ES-I3 (cell line): ENCODE measurements at regions not wholly inside any gene's neighbourhood (a gene's known extent, or its start where the extent isn't known, plus 50 kb on each side); places are given as distances from the start of the nearest gene placed in this dataset.

Experiments used
- H3K36me3 ChIP-seq: 2 replicates; pipeline ENCODE4 v1.6.1; 2013; ENCODE audit warnings: mild to moderate bottlenecking, low read length, control low read depth, moderate library complexity; ENCODE audit not compliant: insufficient read depth
- H3K4me1 ChIP-seq: 2 replicates; pipeline ENCODE4 v1.6.1; 2013; ENCODE audit warnings: mild to moderate bottlenecking, control low read depth, low read length; ENCODE audit not compliant: insufficient read depth
- H3K9ac ChIP-seq: 2 replicates; pipeline ENCODE4 v1.6.1; 2013; ENCODE audit warnings: low read depth, mild to moderate bottlenecking, low read length, moderate library complexity
- H3K9me3 ChIP-seq: 2 replicates; pipeline ENCODE4 v1.6.1; 2013; ENCODE audit warnings: mild to moderate bottlenecking, low read length, moderate library complexity; ENCODE audit not compliant: control insufficient read depth, insufficient read depth

DNA sequence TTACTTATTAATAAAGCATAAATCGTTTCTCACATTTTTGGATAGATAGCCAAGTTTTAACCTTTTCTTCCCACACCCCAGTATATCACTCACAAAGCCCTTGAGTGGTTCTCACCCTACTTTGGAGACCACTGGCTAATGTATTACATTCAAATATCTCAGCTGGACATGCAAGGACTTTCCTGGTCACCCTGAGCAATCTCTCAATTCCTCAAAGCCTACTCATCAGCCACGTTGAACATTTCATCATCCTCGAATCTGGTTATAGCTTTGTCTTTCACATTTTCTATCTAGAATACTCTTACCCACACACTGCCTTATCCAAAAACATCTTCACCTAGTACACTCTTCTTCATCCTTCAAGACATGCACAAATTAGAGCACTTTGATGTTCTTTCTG is 71.1 kb upstream of the MAPRE2 start:
- Histone ChIP-seq H3K4me1 (no peaks in the 10 kb centered on the region), H3K9me3 (peaks cover 5% of the 10 kb centered on the region; the same call in 1 of the 2 replicates), H3K36me3 (no peaks in the 10 kb centered on the region), H3K9ac (no peak overlapping the region)

DNA sequence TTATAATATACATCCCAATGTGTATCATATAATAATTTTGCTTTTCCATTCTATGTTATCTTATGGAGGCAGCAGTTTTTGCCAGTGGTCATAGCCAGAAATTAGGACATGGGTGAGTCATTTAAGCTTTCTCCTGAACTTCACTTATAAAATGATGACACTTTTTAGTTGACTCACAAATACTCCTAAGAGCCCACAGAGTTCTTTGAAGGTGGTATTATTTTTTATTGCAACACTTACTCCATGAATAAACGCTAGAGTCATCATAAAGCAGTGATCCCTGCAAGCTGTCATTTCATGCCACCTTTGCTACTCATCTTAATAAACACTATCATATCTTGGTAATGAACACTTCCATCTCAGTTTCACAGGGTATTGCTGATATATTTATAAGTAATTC is 69.9 kb upstream of the MAPRE2 start:
- no peaks in the 10 kb centered on the region for H3K36me3 ChIP-seq
- peaks cover 5% of the 10 kb centered on the region; the same call in 1 of the 2 replicates for H3K9me3 ChIP-seq
- no peaks in the 10 kb centered on the region for H3K4me1 ChIP-seq
- H3K9ac ChIP-seq, result no peak overlapping the region

DNA sequence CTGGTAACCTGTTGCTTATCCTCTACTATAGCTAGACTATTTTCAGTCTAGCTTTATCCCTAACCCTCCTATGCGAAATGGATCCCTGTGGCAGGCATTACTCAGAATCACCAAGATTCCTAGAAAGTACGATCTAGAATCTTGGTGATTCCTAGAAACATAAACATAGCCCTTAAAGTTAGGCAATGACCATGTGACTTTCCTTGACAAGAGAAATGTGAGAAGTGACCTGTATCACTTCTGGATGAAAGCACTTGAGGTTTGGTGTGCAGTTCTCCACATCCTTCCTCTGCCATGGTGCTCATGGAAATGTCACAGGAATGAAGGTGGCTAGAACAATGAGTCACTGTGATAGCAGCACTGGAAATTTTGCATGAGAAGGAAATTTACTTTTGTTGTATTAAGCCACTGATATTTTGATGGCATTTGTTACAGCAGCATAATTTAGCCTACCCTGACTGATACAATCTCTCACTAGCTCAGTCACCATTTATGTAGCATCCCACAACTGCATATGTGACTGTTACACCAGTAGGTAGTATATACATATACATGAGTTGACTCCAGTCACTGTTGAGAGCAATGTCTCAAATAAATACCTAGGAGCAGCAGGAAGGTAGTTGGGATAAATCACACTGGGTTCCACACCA is 68.3 kb upstream of the MAPRE2 start:
- H3K4me1 ChIP-seq, result no peaks in the 10 kb centered on the region
- no peak overlapping the region for H3K9ac ChIP-seq
- no peaks in the 10 kb centered on the region for H3K36me3 ChIP-seq
- peaks cover 5% of the 10 kb centered on the region; the same call in 1 of the 2 replicates for H3K9me3 ChIP-seq

DNA sequence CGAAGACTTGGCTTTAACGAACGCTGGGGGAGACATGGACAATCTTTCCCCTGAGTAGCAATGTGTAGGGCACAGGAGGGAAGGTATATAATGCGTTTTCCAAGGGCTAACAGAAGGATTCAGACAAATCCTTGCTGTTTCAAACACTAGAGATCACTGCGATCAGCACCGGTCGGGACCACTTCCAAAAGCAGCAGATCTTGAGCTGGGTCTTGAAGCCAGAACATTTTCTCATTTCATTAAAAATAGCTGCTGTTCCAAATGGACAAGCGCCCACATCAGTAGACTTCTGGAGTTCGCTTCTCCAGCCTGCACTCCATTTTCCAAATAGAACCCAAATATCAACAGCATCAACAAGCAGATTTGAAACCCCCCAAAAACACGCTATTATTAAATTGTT is 65.1 kb upstream of the MAPRE2 start:
- Histone ChIP-seq H3K9me3 (peaks cover 5% of the 10 kb centered on the region; the same call in 1 of the 2 replicates), H3K9ac (peak overlapping the region; percentile 66; the same call in 1 of the 2 replicates), H3K36me3 (no peaks in the 10 kb centered on the region), H3K4me1 (peaks cover 4% of the 10 kb centered on the region; the same call in 1 of the 2 replicates)

DNA sequence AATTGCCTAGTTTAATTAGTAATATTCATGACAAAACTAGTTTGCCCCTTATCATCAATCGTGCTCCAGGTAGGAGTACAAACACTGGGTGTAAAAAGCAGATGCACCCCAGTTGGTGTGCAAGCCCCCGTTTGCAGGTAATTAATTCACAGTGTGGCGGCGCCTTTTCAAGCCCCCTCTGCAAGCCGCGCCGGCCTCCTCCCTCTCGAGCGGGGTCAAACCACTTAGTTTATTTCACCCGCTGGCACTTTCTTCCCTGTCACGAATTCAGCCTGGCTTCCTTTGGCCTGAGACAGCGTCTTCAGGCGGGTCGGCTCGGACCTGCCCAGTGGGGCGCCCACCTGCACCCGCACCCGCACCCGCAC is 64.7 kb upstream of the MAPRE2 start:
- H3K36me3 ChIP-seq, result no peaks in the 10 kb centered on the region
- peak overlapping the region; percentile 66; the same call in 1 of the 2 replicates for H3K9ac ChIP-seq
- H3K4me1 ChIP-seq, result peaks cover 4% of the 10 kb centered on the region; the same call in 1 of the 2 replicates
- peaks cover 5% of the 10 kb centered on the region; the same call in 1 of the 2 replicates for H3K9me3 ChIP-seq

DNA sequence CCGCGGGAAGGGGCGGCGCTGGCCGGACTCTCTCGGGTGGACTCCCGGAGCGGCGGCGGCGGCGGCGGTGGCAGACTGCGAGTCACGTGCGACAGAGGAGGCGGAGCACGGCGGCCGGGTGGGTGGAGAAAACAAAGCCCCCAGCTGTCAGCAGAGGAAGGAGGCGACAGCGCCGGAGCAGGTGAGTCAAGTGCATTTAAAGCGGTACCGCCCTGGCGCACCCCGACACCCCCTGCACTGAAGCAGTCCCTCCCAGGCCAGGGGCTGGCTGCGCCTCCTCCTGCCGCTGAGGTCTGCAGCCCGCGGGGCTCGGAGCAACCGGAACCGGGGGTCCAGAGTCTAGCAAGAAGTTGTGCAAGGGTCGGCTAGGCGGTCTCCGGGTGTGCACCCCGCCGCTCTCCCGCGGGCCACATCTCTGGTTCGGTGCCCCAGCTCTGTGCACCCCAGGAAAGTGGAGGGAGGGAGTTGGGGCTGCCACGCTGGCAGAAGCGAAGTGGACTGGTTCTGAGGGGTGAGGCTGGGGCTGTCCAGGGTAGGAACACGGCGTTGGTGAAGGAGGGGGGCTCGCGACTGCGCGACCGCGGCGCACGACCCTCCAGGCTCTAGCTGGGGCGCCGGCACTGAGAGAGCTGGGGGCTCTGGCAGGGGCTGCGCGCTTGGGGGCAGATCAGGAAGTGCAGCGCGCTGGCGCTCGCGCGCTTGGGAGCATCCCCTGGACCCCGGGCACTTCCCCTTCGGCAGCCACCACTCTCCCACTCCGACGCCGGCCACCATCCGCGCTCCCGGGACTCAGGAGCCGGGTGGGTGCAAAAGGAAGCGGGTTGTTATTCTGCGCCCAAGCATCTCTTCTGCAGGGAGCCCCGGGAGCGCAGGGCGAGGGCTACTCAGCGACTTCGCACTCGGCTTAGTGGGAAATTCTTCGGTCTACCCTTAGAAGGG is 64.0 kb upstream of the MAPRE2 start:
- Histone ChIP-seq H3K9ac (peak overlapping the region; percentile 66; the same call in 1 of the 2 replicates), H3K4me1 (peaks cover 4% of the 10 kb centered on the region; the same call in 1 of the 2 replicates), H3K9me3 (peaks cover 5% of the 10 kb centered on the region; the same call in 1 of the 2 replicates), H3K36me3 (no peaks in the 10 kb centered on the region)

DNA sequence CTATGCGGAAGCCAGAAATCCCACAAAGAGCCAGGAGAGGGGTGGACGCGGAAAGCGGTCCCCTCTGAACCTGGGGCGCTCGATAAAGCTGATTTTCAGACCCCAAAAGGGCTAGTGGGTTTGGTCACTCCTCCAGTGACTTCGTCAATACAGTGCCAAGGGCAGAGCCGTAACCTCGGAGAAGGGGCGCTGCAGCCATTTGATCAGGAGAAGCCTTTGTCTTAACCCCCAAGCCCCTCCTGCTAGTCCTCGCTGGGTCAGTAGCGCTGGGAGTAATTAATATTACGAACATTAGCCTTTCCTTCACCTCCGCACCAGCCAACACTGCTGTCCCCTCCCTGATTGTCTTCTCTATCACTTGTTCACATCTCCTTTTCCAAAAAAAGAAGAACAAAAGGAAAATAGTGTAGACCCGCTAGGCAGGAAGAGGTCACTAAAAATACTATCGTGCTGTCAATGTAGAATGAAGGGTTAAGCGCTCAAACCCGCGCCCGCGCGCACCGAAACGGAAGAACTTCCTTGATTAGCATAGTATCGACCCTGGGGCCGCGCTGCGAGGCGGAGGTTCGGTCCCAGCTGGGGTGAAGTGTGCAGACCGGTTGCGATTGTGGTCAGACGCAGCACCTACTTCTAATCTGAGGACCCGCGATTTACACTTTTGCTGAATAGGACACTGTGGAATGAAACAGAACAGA is 63.2 kb upstream of the MAPRE2 start:
- no peaks in the 10 kb centered on the region for H3K36me3 ChIP-seq
- H3K9ac ChIP-seq, result peak overlapping the region; percentile 66; the same call in 1 of the 2 replicates
- H3K4me1 ChIP-seq, result peaks cover 4% of the 10 kb centered on the region; the same call in 1 of the 2 replicates
- no peaks in the 10 kb centered on the region for H3K9me3 ChIP-seq

DNA sequence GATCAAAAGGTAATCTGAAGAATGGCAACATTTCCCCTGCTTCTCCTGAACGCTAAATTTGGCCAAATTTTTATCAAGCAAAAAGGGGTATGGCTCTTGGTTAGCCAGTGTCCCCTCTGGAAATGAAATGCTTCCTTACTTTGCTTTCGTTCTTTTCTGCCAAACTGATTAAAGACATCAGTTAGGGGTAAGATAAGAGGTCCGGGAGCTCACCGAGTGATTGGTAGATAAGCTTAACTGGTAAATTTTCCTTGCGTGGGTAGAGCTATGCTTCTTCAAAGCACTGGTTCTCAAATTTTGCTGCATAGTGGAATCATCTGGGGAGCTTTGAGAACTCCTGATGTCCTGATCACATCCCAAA is 62.7 kb upstream of the MAPRE2 start:
- Histone ChIP-seq H3K36me3 (no peaks in the 10 kb centered on the region), H3K9me3 (no peaks in the 10 kb centered on the region), H3K4me1 (peaks cover 4% of the 10 kb centered on the region; the same call in 1 of the 2 replicates), H3K9ac (peak overlapping the region; percentile 66)

DNA sequence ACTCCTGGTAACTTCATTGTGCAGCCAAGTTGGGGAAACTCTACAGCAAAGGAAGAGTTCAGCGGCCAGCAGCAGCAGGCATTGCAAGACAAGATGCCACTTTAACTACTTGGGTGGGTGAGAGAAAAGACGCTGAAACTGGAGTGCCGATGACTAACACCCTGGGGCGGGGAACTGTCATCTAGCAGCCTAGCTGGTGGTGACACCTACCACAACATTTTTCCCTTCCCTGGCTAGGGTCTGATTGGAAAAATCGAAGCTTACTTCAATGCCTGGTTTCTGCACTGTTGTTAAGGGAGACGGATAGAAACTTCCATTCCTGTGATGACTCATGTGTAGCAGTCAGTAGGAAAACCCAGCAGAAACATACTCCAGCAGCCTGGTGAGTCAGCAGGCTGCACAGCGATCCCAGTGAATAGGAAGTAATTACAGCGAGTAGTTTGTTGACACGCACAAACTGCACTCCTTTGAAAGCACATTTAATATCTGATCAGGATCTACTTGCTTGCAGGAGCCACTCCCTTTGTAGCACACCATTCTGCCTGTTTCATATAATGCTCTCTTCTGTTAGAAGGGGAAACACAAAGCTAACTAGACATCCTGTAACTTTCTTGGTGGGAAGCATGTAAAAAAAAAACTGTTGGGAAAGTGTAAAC is 62.1 kb upstream of the MAPRE2 start:
- H3K4me1 ChIP-seq, result peaks cover 4% of the 10 kb centered on the region; the same call in 1 of the 2 replicates
- no peaks in the 10 kb centered on the region for H3K9me3 ChIP-seq
- no peaks in the 10 kb centered on the region for H3K36me3 ChIP-seq
- H3K9ac ChIP-seq, result peak overlapping the region; percentile 66; the same call in 1 of the 2 replicates

DNA sequence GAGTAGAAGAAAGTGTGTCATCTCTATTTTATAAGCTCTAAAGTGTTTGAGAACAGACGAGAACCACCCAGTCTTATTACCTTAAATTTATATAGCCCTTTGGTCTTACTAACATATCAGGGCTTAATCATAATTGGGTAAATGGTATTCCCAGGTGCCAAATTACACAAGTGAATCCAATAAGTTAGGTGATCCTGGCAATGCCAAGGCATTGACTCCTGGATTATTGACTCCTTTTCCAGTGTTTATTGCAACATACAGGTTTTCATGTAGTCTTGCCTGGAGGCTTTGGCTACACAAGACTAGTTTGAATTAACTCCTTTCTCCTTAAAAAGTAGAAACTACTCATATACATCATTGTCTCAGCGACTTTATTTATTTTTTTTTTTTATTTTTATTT is 59.7 kb upstream of the MAPRE2 start:
- Histone ChIP-seq H3K9ac (no peak overlapping the region), H3K4me1 (peaks cover 4% of the 10 kb centered on the region; the same call in 1 of the 2 replicates), H3K9me3 (no peaks in the 10 kb centered on the region), H3K36me3 (no peaks in the 10 kb centered on the region)

DNA sequence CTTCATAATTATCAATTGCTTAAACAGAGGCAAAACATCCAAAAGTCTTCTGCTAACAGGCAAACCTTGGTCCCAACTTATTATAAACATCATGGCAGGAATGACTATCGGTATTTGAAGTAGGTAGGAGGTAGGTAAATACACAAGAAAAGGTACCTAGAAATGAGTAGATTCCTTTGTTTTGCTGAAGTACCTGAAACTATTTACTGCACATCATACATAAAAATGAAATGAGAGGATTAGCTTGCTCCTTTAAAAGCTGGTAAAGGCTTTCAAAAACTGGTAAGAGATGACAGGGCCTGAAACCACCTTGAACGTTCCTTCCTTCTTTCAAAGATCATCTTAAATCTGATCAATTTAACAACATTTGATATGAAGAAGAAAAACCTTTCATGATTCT is 55.2 kb upstream of the MAPRE2 start:
- H3K36me3 ChIP-seq, result no peaks in the 10 kb centered on the region
- H3K9me3 ChIP-seq, result no peaks in the 10 kb centered on the region
- H3K4me1 ChIP-seq, result no peaks in the 10 kb centered on the region
- H3K9ac ChIP-seq, result no peak overlapping the region

DNA sequence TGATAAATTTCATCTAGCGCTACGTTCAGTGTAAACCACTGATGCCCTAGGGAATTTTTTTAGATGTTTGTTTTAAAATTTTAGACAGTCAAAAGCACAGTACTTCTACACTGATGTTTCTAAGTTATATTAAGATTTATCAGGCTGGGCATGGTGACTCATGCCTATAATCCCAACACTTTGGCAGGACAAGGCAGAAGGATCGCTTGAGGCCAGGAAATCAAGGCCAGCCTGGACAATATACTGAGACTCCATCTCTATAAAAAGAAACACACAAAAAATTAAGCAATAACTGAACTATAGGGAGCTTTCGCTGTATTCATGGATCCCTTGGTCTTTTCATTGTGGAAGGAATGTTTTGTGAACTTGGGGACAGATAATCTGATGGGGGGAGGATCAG is 50.6 kb upstream of the MAPRE2 start:
- Histone ChIP-seq H3K36me3 (no peaks in the 10 kb centered on the region), H3K9ac (no peak overlapping the region), H3K4me1 (no peaks in the 10 kb centered on the region), H3K9me3 (no peaks in the 10 kb centered on the region)

DNA sequence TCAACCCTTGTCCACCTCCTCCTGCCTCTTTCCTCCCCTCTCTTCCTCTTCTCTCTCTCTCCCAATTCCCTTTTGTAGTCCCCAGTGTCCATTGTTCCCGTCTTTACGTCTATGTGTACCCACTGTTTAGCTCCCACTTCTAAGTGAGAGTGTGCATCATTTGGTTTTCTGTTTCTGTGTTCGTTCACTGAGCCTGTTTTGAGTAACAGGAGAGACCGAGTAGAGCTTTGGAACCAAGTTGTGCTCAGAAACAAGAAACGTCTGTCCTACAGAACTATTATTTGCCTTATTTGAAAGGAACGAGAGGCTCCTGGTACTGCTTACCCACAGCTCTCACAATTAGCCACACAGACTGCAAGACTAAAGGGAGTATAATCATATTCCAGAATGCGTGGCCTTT is 50.1 kb upstream of the MAPRE2 start:
- H3K4me1 ChIP-seq, result no peaks in the 10 kb centered on the region
- H3K36me3 ChIP-seq, result no peaks in the 10 kb centered on the region
- no peak overlapping the region for H3K9ac ChIP-seq
- 0 out of 2 replicates have a peak, but pooled peaks cover 3% of the 10 kb centered on the region for H3K9me3 ChIP-seq
